ENCODE measurements at regions not wholly inside any gene's neighbourhood (a gene's known extent, or its start where the extent isn't known, plus 50 kb on each side); places are given as distances from the start of the nearest gene placed in this dataset.
"Not testable (repeated sequence)": the region's sequence is repeated elsewhere in the genome, so short reads cannot be mapped to it uniquely, and the experiment has no call there.

GRCh38 chr15:84360902-84361301 lies 125.3 kb downstream of the GOLGA6L4 start:
- H3K36me3 Mint-ChIP-seq (ENCODE audit: low read depth); H3K9me3 Mint-ChIP-seq; H3K27ac Mint-ChIP-seq; H3K27me3 Mint-ChIP-seq (ENCODE audit: low read depth); H3K4me1 Mint-ChIP-seq (ENCODE audit: low read depth); H3K4me3 Mint-ChIP-seq: not testable (repeated sequence)

GRCh38 chr15:84384421-84384820 lies 148.8 kb downstream of the GOLGA6L4 start:
- H3K27ac Mint-ChIP-seq; H3K4me3 Mint-ChIP-seq; H3K36me3 Mint-ChIP-seq (ENCODE audit: low read depth); H3K9me3 Mint-ChIP-seq; H3K4me1 Mint-ChIP-seq (ENCODE audit: low read depth): not testable (repeated sequence)
- peaks cover 13% of the 10 kb centered on the region for H3K27me3 Mint-ChIP-seq (ENCODE audit: low read depth)

DNA sequence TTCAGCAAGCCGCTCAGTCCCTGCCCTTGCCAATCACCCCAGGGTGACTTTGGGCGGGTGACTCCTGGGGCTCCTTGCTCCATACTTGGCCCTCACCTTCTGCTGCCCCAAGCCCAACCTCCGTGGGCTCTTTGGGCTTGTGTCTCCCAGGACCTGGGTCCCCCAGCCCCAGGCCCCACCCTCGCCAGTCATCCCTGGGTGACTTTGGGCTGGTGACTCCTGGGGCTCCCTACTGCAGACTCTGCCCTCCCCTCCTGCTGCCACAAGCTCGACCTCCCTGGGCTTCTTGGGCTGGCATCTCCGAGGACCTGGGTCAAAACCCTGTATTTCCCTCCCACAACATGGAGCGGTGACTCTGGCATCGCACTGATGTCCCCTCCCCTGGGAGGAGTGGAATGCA lies 151.5 kb downstream of the GOLGA6L4 start:
- no peaks in the 10 kb centered on the region for H3K36me3 Mint-ChIP-seq (ENCODE audit: low read depth)
- no peak overlapping the region for H3K4me3 Mint-ChIP-seq
- no peaks in the 10 kb centered on the region for H3K9me3 Mint-ChIP-seq
- H3K27me3 Mint-ChIP-seq (ENCODE audit: low read depth): peaks cover 13% of the 10 kb centered on the region
- no peak overlapping the region for H3K27ac Mint-ChIP-seq
- H3K4me1 Mint-ChIP-seq (ENCODE audit: low read depth): no peaks in the 10 kb centered on the region

DNA sequence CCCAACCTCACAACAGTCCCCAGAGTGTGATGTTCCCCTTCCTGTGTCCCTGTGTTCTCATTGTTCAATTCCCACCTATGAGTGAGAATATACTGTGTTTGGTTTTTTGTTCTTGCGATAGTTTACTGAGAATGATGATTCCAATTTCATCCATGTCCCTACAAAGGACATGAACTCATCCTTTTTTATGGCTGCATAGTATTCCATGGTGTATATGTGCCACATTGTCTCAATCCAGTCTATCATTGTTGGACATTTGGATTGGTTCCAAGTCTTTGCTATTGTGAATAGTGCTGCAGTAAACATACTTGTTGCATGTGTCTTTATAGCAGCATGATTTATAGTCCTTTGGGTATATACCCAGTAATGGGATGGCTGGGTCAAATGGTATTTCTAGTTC lies 152.6 kb downstream of the GOLGA6L4 start:
- H3K9me3 Mint-ChIP-seq; H3K4me1 Mint-ChIP-seq (ENCODE audit: low read depth); H3K36me3 Mint-ChIP-seq (ENCODE audit: low read depth); H3K27ac Mint-ChIP-seq; H3K4me3 Mint-ChIP-seq: not testable (repeated sequence)
- H3K27me3 Mint-ChIP-seq (ENCODE audit: low read depth): peaks cover 13% of the 10 kb centered on the region

- not testable (repeated sequence) for H3K4me3 Mint-ChIP-seq; H3K36me3 Mint-ChIP-seq (ENCODE audit: low read depth); H3K4me1 Mint-ChIP-seq (ENCODE audit: low read depth); H3K27ac Mint-ChIP-seq; H3K9me3 Mint-ChIP-seq
- peaks cover 13% of the 10 kb centered on the region for H3K27me3 Mint-ChIP-seq (ENCODE audit: low read depth)
These were observed 153.1 kb downstream of the GOLGA6L4 start for GRCh38 chr15:84388638-84389037.

GRCh38 chr15:84390324-84390723 lies 154.8 kb downstream of the GOLGA6L4 start:
- H3K36me3 Mint-ChIP-seq (ENCODE audit: low read depth); H3K9me3 Mint-ChIP-seq; H3K27ac Mint-ChIP-seq; H3K4me1 Mint-ChIP-seq (ENCODE audit: low read depth); H3K4me3 Mint-ChIP-seq; H3K27me3 Mint-ChIP-seq (ENCODE audit: low read depth): not testable (repeated sequence)

DNA sequence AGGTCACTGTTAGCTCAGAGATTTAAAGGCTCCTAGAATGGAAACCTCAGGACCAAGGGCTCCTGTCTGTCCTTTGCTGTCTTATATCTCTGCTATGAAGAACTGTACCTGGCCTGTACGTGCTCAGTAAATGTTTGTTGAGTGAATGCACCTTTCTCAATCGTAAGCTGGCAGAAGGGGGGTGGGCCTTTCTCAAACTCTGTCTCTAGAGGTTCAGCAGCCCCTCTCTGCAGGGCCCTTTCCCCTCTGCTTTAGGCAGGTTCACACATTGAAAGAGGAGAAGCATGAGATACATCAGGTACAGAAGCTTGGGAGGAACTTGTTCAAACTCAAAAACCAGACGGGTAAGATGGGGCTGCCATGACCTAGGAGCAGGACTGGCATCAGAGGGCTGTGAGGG lies 155.6 kb downstream of the GOLGA6L4 start:
- Mint-ChIP-seq H3K9me3 (no peaks in the 10 kb centered on the region), H3K27me3 (ENCODE audit: low read depth) (peaks cover 7% of the 10 kb centered on the region), H3K4me3 (no peak overlapping the region)

DNA sequence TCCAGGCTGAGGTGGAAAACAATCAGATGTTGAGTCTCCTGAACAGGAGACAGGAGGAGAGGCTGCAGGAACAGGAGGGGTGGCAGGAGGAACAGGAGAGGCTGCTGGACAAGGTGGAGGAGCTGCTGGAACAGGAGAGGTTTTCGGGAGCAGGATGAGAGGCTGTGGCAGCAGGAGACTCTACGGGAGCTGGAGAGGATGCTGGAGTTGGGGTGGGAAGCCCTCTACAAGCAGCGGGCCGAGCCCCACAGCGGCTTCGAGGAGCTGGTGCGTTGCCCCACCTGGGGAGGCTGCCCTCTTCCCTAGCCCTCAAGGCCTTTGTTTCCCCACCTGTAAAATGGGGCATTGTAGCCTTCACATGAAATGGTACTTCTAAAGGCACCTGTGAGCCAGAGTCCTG lies 156.4 kb downstream of the GOLGA6L4 start:
- H3K9me3 Mint-ChIP-seq; H3K4me3 Mint-ChIP-seq; H3K27me3 Mint-ChIP-seq (ENCODE audit: low read depth): not testable (repeated sequence)

More for the DNA sequence above, 155.6 kb downstream of the GOLGA6L4 start:
- Mint-ChIP-seq H3K36me3 (ENCODE audit: low read depth) (no peaks in the 10 kb centered on the region), H3K4me1 (ENCODE audit: low read depth) (no peaks in the 10 kb centered on the region), H3K27ac (no peak overlapping the region)

GRCh38 chr15:84393386-84393936 lies 157.9 kb downstream of the GOLGA6L4 start:
- H3K27ac Mint-ChIP-seq; H3K9me3 Mint-ChIP-seq; H3K4me1 Mint-ChIP-seq (ENCODE audit: low read depth); H3K27me3 Mint-ChIP-seq (ENCODE audit: low read depth); H3K36me3 Mint-ChIP-seq (ENCODE audit: low read depth); H3K4me3 Mint-ChIP-seq: not testable (repeated sequence)

More for the DNA sequence above, 156.4 kb downstream of the GOLGA6L4 start:
- H3K4me1 Mint-ChIP-seq (ENCODE audit: low read depth); H3K27ac Mint-ChIP-seq; H3K36me3 Mint-ChIP-seq (ENCODE audit: low read depth): not testable (repeated sequence)

- not testable (repeated sequence) for H3K4me3 Mint-ChIP-seq; H3K36me3 Mint-ChIP-seq (ENCODE audit: low read depth); H3K9me3 Mint-ChIP-seq; H3K27ac Mint-ChIP-seq; H3K4me1 Mint-ChIP-seq (ENCODE audit: low read depth); H3K27me3 Mint-ChIP-seq (ENCODE audit: low read depth)
These were observed 158.4 kb downstream of the GOLGA6L4 start for GRCh38 chr15:84393966-84394365.

- H3K9me3 Mint-ChIP-seq; H3K36me3 Mint-ChIP-seq (ENCODE audit: low read depth); H3K27me3 Mint-ChIP-seq (ENCODE audit: low read depth); H3K27ac Mint-ChIP-seq; H3K4me3 Mint-ChIP-seq; H3K4me1 Mint-ChIP-seq (ENCODE audit: low read depth): not testable (repeated sequence)
These were observed 159.8 kb downstream of the GOLGA6L4 start for GRCh38 chr15:84395384-84395783.

DNA sequence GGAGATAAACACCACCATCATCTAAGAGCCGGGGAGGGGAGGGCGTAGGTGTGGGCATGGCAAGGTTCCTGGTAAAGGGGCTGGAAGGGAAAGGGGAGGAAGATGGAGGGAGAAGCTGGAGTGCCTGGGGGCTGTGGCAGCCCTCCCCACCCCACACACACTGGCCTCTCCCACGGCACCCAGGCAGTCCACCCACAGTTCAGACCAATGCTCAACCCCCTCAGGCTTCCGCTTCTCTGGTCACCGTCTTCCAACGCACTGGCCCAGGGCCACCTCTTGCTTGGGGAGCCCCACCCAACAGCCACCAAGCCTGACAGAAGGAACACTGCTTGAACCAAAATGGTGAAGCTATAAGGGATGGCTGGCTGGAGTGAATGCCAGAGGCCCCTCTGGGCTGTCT lies 160.3 kb downstream of the GOLGA6L4 start:
- not testable (repeated sequence) for H3K36me3 Mint-ChIP-seq (ENCODE audit: low read depth); H3K4me1 Mint-ChIP-seq (ENCODE audit: low read depth); H3K9me3 Mint-ChIP-seq; H3K27ac Mint-ChIP-seq; H3K4me3 Mint-ChIP-seq; H3K27me3 Mint-ChIP-seq (ENCODE audit: low read depth)

DNA sequence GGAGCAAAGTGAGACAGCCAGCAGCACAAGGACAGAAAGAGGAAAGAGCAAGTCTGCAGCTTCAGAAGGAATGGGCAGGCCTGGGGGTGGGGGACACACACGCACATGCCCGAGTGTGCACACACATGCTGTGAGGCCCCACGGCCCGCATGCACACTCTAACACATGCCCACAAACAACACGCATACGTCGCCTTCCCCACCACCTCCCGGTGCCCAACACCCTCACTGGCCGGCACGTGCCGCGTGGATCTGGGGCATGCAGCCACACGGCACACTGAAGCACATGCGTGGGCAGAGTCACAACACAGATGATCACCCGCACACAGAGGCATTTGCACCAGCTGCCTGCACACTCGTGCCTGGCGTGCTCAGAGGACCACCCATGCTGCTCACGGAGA lies 161.5 kb downstream of the GOLGA6L4 start:
- not testable (repeated sequence) for H3K9me3 Mint-ChIP-seq, H3K4me3 Mint-ChIP-seq

GRCh38 chr15:84398087-84398486 lies 162.5 kb downstream of the GOLGA6L4 start:
- not testable (repeated sequence) for H3K4me1 Mint-ChIP-seq (ENCODE audit: low read depth); H3K27me3 Mint-ChIP-seq (ENCODE audit: low read depth); H3K36me3 Mint-ChIP-seq (ENCODE audit: low read depth); H3K27ac Mint-ChIP-seq; H3K9me3 Mint-ChIP-seq; H3K4me3 Mint-ChIP-seq

More for the DNA sequence above, 161.5 kb downstream of the GOLGA6L4 start:
- not testable (repeated sequence) for H3K27me3 Mint-ChIP-seq (ENCODE audit: low read depth); H3K27ac Mint-ChIP-seq; H3K36me3 Mint-ChIP-seq (ENCODE audit: low read depth); H3K4me1 Mint-ChIP-seq (ENCODE audit: low read depth)

DNA sequence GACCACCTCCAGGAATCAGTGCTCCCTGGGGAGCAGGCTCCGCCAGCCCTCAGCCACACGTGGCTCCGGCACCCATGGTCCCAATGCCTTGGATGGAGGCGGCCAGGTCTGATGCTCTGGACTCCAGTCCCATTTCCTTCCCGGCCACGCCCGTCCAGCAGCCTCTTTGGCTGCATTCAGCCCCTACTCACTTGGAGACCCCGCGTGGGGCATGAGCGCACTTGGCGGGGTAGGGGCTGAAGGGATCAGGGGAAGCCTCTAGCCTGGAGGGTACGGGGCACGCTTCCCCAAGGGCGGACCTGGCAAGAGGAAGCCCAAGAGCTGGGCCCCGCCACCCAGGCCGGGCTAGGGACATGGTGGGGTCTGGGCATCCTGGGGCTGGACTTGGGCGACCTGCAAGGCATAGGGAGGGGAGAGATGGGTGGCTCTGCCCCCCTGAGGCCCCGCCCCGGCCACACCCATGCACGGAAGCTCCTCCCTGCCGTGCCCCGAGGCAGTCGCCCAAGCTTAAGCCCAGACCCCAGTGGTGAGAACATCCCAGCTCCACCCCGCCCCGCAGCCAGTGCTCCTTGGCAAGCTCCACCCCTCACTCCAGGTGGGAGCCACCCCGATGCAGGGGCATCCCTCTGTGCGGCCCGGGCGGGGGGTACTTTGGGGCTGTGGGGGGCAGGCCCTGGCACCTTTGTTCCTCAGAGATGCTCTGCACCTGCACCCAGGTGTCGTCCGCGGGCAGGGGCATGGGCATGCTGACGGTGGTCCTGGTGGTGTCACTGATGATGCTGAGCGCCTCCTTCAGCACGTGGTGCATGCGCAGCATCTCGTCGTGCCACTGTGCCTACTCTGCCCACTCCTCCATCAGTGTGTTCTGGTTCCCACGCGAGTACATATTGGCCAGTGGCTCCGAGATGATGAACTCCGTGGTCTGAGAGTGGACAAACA lies 163.5 kb downstream of the GOLGA6L4 start:
- no peaks in the 10 kb centered on the region for H3K9me3 Mint-ChIP-seq
- no peak overlapping the region for H3K4me3 Mint-ChIP-seq
- no peak overlapping the region for H3K27ac Mint-ChIP-seq
- no peaks in the 10 kb centered on the region for H3K4me1 Mint-ChIP-seq (ENCODE audit: low read depth)
- H3K36me3 Mint-ChIP-seq (ENCODE audit: low read depth): no peaks in the 10 kb centered on the region
- no peaks in the 10 kb centered on the region for H3K27me3 Mint-ChIP-seq (ENCODE audit: low read depth)
